ENCODE measurements at regions not wholly inside any gene's neighbourhood (a gene's known extent, or its start where the extent isn't known, plus 50 kb on each side); places are given as distances from the start of the nearest gene placed in this dataset.

DNA sequence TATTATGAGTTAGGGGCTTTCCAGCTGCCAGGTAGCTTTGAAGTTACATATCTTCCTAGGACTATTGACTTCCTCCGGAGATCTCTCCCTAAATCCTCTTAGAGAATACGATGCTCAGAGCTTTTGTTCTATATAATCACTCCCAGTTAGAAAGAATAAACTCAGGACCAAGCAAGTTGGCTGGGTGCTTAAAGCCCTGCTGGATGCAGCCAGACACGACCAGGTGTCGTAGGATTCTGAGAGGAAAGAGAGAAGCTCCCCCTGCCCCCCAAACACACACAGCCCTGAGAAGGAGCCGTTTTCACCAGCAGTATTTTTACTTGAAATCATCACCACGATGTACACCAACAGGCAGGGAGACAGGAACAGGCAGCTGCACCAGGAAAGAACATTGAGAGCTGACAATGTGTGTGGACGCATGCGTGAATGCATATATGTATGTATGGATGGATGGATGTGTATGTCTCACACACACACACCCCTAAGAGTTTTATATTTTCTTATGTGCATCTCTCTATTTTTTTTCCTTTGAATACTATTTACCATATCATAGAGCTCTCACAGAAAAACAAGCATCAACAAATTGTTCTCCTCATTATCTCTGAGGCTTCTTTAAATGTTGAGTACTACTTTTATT, 382.6 kb downstream of the EPHA4 start:
- in situ Hi-C loops (cut with HindIII; ENCODE audit: low pct_unique_long_range_greater_than_20kb, low sequenced_read_pairs), result no loop called here
- no peak for DNase-seq (ENCODE audit: low read depth)

DNA sequence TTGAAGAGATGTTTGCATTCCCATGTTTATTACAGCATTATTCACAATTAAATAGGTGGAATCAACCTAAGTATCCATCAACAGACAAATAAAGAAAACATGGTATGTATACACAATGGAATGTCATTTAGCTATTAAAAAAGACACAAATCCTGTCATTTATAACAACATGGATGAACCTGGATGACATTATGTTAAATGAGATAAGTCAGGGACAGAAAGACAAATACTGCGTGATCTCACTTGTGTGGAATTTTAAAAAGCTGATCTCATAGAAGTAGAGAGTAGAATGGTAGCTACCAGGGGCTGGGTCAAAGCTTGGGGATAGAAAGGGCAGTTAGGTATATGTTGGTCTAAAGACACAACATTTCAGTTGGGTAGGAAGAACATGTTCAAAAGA, 376.3 kb downstream of the EPHA4 start:
- DNase-seq (ENCODE audit: low read depth), result no peak
- in situ Hi-C loops (cut with HindIII; ENCODE audit: low pct_unique_long_range_greater_than_20kb, low sequenced_read_pairs), result no loop called here

DNA sequence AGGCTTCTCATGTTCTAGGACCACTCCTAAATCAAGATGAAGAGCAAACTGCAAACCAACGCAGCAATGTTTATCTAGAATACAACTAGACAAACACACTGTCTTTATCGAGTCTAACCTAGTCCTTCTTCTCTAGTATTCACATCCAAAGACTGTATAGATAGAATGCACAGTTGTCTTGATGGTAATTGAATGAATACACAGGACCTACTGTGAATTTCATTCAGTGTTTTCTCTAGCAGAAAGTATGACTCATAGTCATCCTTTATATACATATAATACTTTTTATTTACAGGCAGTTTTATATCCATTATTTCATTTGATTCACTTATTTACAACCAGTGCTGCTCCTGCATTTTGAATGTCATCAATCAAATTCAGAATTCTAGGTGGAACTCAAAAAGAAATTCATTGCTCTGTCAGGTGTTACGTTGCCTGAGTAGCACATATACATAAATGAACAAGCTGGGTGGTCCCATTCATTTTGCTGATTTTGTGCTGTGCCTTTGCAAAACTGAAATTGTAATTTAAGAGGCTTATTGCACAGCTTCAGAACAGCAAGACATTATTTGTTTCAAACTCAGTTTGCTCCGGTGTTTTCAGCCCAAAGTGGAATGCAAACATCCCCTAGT, 374.8 kb downstream of the EPHA4 start:
- in situ Hi-C loops (cut with HindIII; ENCODE audit: low pct_unique_long_range_greater_than_20kb, low sequenced_read_pairs), result no loop called here
- no peak for DNase-seq (ENCODE audit: low read depth)

DNA sequence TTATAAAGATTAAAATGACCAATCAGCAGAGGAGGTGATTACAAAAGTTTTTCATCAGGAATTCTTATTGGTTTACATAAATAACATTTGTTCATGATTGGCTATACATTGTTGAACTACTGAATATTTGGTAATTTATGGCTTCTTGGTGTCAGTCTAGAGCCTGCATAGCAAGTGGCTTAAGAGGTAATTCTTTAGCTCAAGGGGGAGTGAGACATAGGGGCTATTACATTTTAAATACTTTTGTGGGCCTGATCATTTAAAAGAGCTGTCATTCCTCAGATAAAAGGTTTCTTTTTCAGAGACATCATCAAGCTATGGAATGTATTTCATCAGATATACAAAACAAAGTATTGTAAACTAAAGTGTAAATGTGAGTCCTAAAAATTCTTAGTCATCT, 373.8 kb downstream of the EPHA4 start:
- in situ Hi-C loops (cut with HindIII; ENCODE audit: low pct_unique_long_range_greater_than_20kb, low sequenced_read_pairs), result no loop called here

DNA sequence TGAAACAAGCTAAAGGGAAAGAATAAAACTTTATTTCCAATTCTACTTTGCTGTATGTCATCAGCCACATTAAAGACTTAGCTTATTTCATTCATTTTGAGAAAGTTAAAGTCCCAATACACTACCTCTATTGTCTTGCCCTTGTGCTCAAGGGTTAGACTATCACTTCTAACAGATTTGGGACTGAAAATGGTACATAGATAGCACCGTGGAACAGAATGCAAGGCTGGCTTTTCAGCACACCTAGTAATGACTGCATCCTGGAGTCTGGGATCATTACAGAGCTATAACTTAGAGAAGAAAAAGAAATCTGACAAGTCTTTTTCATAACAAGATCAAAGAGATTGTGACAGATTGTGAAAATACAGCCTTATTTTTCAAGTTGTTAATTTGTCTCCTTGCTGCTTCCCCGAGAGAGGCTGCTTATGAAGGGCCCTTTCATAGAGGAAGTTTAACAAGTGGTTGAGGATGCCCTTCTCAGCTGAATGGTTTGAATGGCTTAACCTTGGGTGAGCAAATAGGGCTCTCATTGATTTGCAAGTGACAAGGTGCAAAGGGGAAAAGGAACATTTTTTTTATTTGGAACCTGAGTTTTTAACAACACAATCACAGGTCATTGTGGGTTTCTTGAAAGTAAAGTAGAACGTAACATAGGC, 371.8 kb downstream of the EPHA4 start:
- DNase-seq (ENCODE audit: low read depth), result no peak
- in situ Hi-C loops (cut with HindIII; ENCODE audit: low pct_unique_long_range_greater_than_20kb, low sequenced_read_pairs), result no loop called here

More for the DNA sequence above, 373.8 kb downstream of the EPHA4 start:
- DNase-seq (ENCODE audit: low read depth), result no peak

DNA sequence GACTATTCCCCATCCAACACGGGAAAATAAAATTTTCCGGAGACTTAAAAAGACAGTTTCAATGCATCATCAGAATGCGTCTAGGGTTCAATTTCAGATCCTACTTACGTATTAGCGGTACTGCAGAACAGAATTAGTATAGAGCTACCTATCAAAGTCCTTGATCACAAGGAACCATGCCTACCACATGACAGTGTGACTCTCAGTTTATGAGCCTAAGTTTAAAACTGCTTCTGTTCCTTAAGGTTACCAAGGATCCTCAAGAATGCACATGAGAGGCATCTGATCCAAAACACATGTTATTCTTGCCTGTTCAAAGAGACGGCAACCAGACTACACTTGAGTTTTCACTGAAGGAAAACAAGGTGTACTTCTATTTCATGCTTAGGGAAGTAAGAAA, 369.7 kb downstream of the EPHA4 start:
- no peak for DNase-seq (ENCODE audit: low read depth)
- in situ Hi-C loops (cut with HindIII; ENCODE audit: low pct_unique_long_range_greater_than_20kb, low sequenced_read_pairs), result no loop called here

DNA sequence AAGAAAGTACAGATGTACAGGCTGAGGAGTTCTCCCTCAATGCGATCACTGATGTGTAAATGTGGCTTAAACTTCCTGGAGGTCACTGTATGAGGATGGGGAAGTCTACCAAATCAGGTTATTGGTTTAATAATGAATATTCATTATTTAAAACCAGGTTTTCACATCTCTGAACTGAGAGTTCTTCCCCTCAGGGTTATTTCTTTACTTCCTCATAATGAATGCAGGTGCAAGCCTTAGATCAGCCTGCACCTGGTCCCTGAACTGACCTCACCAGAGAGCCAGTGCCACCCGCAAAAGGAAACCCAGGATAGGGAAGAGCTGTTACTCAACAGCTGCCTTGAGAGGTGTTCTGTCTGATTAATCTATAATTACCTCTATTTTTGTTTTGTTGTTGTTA, 369.0 kb downstream of the EPHA4 start:
- DNase-seq (ENCODE audit: low read depth), result no peak
- in situ Hi-C loops (cut with HindIII; ENCODE audit: low pct_unique_long_range_greater_than_20kb, low sequenced_read_pairs), result no loop called here

DNA sequence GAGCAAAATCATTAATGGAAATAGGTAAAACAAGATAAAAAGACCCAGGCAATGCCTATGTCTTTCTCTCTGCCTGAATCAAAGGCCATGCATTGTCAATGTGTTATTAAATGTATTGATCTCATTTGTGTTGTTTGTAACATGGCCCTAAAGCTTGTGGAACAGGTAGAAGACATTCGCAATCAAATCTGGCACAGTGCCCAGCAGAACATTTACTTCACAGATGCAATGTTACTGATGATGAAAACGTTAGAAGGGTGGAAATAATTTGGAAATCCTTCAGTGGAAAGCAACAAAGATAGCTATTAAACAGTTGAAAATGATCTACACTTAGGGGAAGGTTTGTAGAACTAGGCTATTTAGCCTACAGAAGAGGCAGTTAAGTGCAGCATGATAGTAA, 368.2 kb downstream of the EPHA4 start:
- no peak for DNase-seq (ENCODE audit: low read depth)
- in situ Hi-C loops (cut with HindIII; ENCODE audit: low pct_unique_long_range_greater_than_20kb, low sequenced_read_pairs), result no loop called here

DNA sequence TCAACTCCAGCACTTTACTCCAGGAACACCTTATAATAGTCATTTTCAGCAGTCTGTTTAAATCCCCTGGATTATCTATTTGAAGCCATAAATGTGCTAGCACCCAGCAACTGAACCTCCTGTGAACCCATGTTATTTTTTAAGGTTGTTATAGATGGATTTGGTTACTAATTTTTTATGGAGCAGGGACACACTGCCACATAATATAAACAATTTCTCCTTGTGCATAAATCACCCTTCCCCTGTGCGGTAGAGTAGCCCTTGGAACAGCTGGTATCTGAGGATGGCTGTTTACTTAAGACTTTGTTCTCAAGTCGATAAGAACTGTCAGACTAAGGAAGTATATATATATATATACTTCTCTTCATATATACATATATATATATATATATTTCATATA, 367.4 kb downstream of the EPHA4 start:
- DNase-seq (ENCODE audit: low read depth), result no peak
- in situ Hi-C loops (cut with HindIII; ENCODE audit: low pct_unique_long_range_greater_than_20kb, low sequenced_read_pairs), result no loop called here

DNA sequence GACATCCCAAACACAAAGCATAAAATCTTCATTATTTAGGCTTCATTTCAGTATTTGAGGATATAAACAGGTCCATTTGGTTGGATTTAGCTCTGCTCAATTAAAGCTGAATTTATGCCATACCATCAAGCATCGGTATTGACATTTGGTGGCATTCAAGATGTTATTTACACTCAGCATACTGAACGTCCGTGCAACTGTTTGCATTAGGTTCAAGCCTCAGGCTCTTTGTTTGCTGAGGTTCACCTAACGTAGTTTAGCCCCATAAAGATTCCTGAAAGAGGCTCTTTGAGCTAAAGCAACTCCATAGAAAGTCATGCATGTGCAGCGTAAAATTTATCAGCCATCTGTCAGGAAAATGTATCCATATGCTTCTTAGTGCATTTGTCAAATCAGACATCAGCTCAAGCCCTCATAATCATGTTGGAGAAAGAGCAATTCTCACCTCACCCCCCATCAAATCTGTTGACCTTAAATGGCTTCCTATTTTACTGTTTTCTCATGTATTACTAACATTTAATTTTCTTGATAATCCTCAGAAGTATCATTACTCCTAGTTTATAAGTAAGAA, 366.9 kb downstream of the EPHA4 start:
- in situ Hi-C loops (cut with HindIII; ENCODE audit: low pct_unique_long_range_greater_than_20kb, low sequenced_read_pairs), result no loop called here
- DNase-seq (ENCODE audit: low read depth), result no peak

DNA sequence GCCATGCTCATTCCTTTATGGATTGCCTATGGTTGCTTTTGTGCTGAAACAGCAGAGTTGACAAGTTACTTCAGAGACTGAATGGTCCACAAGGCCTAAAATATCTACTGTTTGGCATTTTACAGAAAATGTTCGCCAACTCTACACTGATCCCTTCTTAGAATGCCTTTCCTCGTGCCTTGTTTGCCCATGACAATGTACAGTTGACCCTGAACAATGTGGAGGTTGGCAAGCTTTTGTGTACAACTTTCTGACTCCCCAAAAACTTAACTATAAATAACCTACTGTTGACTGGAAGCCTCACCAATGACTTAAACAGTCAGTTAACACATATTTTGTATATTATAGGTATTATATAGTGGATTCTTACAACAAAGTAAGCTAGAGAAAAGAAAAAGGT, 361.4 kb downstream of the EPHA4 start:
- in situ Hi-C loops (cut with HindIII; ENCODE audit: low pct_unique_long_range_greater_than_20kb, low sequenced_read_pairs), result no loop called here
- DNase-seq (ENCODE audit: low read depth), result no peak

DNA sequence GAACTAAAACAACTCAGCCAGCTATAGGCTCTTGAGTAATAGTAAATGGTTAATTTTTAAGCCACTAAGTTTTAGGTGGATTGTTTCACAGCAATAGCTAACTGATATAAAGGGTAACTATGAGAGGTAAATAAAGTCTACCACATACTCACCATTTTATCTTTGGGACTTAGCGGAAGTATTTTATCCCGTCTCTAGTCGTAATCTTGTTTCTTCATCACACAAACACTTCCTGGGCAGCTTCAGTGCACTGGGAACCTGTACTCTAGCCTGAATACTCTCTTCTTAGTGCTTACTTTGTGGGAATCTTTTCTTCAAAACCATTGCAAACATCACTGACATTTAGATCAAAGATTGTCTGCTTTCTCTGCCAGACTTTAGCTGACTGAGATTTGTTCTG, 360.5 kb downstream of the EPHA4 start:
- DNase-seq (ENCODE audit: low read depth), result no peak
- in situ Hi-C loops (cut with HindIII; ENCODE audit: low pct_unique_long_range_greater_than_20kb, low sequenced_read_pairs), result no loop called here

DNA sequence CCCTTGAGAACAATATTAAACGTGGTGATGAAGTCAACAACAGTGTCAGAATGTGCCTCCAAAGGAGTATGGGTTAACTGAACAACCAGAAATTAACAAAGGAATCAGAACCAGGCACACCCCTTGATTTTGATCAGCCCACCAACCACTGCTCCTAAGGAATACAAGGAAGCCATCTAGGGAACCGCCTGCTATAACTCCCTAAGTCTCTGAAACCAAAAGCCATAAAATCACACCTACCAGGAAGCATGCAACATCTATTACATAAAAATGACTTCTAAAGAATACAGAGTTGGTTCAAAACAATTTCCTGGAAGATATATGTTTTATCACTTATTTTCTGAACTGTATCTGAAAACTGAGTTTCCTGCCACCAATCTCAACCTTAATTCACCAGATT, 360.0 kb downstream of the EPHA4 start:
- in situ Hi-C loops (cut with HindIII; ENCODE audit: low pct_unique_long_range_greater_than_20kb, low sequenced_read_pairs), result no loop called here

DNA sequence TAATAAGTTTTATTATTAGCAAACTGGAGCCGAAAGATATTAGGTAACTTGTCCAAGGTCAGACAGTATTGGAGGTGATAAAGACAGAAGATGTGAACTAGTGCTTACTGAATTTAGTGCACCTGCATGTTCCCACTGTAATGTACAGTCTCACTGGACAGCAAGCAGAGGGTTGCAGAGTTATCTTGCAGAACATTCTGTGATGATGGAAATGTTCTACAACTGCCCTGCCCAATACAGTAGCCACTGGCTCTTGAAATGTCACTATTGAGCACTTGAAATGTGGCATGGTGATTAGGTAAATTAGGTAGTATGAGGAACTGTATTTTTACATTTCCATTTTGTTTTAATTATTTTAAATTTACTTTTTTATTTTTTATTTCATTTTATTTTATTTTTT, 356.6 kb downstream of the EPHA4 start:
- DNase-seq (ENCODE audit: low read depth), result no peak
- in situ Hi-C loops (cut with HindIII; ENCODE audit: low pct_unique_long_range_greater_than_20kb, low sequenced_read_pairs), result no loop called here

More for the DNA sequence above, 360.0 kb downstream of the EPHA4 start:
- no peak for DNase-seq (ENCODE audit: low read depth)

DNA sequence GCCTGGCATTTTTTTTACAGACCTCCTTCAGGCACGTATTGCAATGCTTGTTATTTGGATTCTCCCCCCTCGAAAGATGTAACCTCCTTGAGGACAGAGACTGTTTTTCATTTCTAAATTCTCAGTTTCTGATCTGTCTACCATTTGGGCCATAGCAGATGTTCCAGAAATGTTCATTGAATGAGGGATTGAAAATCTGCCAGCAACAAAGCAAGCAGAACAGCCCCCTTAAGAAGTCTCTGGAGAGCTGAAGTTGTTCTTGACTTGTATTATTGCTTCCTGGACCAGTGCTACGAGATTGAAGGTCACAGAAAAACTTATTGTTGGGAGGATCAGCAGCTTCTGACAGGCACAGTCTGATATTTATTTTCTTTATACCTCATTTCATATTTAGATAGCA, 355.5 kb downstream of the EPHA4 start:
- DNase-seq (ENCODE audit: low read depth), result no peak
- in situ Hi-C loops (cut with HindIII; ENCODE audit: low pct_unique_long_range_greater_than_20kb, low sequenced_read_pairs), result no loop called here

DNA sequence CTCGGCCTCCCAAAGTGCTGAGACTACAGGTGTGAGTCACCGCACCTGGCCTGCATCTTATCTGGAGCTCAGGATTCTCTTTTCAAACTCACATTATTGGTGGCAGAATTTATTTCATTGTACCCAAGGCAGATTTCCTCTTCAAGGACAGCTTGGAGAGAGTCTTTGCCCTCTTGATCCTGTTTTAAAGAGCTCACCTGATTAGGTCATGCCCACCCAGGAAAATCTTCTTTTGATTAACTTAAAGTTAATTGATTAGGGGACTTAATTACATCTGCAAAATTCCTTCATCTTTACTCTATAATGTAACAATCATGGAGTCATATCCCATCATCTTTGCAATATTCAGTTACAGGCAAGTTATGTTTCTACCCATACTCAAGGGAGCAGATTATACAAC, 346.4 kb downstream of the EPHA4 start:
- in situ Hi-C loops (cut with HindIII; ENCODE audit: low pct_unique_long_range_greater_than_20kb, low sequenced_read_pairs), result no loop called here
- no peak for DNase-seq (ENCODE audit: low read depth)

DNA sequence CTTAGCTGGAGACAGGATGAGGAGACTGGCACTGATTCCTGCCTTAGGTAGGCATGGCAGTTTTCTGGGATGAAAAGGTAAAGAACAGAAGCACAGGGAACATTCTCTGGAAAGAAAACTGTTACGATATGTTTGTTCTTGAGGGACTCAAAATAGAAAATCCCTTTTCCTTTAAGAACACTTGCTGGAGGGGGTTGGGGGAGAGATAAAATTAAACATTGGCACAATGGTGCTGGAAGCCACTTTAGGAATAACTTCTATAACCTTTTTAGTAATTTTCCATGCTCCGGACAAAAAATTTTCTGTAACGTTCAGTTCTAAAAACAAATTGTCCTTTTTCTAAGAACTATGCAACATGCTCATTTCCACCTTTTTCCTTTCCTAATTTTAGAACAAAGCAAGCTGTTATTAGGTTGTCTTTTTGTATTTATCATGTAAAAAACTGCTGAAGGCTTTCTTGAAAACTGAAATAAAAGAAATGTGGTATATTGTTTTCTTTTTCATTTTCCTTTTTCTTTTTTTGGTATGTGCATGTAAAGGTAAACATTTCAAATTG, 343.8 kb downstream of the EPHA4 start:
- no peak for DNase-seq (ENCODE audit: low read depth)
- in situ Hi-C loops (cut with HindIII; ENCODE audit: low pct_unique_long_range_greater_than_20kb, low sequenced_read_pairs), result no loop called here

DNA sequence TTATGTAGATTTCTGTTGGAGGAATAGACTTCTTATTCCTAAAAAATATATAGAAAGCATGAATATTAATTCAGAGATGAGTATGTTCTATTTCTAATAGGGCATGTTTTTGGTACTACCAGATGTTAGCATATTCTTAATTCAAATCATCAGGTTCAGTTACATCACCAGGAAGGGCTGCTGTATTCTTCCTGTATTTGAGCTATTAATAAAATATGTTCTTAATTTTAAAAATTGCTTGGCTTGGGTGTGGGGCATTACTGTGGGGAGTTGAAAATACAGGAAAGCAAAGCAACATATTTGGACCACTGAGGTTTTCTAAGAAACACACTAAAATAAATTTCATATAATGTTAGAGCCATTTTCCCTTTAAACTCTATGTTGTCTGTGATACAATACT, 343.0 kb downstream of the EPHA4 start:
- in situ Hi-C loops (cut with HindIII; ENCODE audit: low pct_unique_long_range_greater_than_20kb, low sequenced_read_pairs), result no loop called here
- DNase-seq (ENCODE audit: low read depth), result no peak

DNA sequence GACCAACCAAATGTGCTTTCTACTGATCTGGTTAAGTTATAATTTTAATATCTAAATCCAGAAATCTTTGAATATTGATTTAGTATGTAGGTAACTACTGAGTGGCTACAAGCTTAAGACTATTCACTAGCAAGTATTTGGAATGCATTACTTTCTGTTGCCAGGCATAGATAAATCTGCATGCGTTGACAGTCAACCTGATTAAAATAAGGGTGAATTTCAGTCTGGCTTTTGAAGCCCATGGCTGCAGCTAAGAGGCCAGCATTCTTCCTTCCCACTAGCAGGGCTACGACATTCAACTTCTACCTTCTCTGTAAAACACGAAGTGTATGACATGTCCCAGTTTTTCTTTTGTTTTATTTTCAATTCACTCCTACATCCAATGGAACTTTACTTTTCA, 340.6 kb downstream of the EPHA4 start:
- in situ Hi-C loops (cut with HindIII; ENCODE audit: low pct_unique_long_range_greater_than_20kb, low sequenced_read_pairs), result no loop called here
- no peak for DNase-seq (ENCODE audit: low read depth)
